Fibroblast of lung (primary cell): ENCODE measurements at regions not wholly inside any gene's neighbourhood (a gene's known extent, or its start where the extent isn't known, plus 50 kb on each side); places are given as distances from the start of the nearest gene placed in this dataset.

Source experiments
- DNase-seq, 2 donors: peaks; one replicate each; pipeline versions ENCODE4 v3.0.0 to v3.0.0-alpha.2; 2010; ENCODE audit warnings: low read depth in 2 of 2
- H2AFZ ChIP-seq: 2 replicates; pipeline ENCODE4 v1.5.1; 2012; ENCODE audit warnings: low read length, control low read depth, inconsistent platforms
- H3K27ac ChIP-seq: 2 replicates; pipeline ENCODE4 v1.5.1; 2011; ENCODE audit warnings: low read length, control low read depth; ENCODE audit not compliant: insufficient read depth
- H3K27me3 ChIP-seq: 2 replicates; pipeline ENCODE4 v1.5.1; 2011; ENCODE audit warnings: mild to moderate bottlenecking, low read length; ENCODE audit not compliant: control insufficient read depth, insufficient read depth
- H3K36me3 ChIP-seq: 2 replicates; pipeline ENCODE4 v1.5.1; 2011; ENCODE audit warnings: low read length; ENCODE audit not compliant: control insufficient read depth, insufficient read depth
- H3K4me1 ChIP-seq: 2 replicates; pipeline ENCODE4 v1.5.1; 2011; ENCODE audit warnings: low read length; ENCODE audit not compliant: control insufficient read depth, insufficient read depth; ENCODE audit errors: extremely low read depth
- H3K4me2 ChIP-seq: 2 replicates; pipeline ENCODE4 v1.5.1; 2011; ENCODE audit warnings: low read length, control low read depth; ENCODE audit not compliant: insufficient read depth; ENCODE audit errors: extremely low read depth
- H3K4me3 ChIP-seq, 4 experiments: fragments of 200-600 bp in 1 of 4; sonication (generic) in 1 of 4; replicated peaks in 1 of 4; 2 replicates each; pipeline ENCODE4 v1.5.1; 2011 to 2016; ENCODE audit warnings: low read length in 4 of 4, low read depth in 3 of 4, mild to moderate bottlenecking in 3 of 4, control low read depth in 2 of 4, inconsistent platforms in 1 of 4, mixed read lengths in 1 of 4; ENCODE audit not compliant: insufficient read depth in 1 of 4; ENCODE audit errors: control extremely low read depth in 1 of 4
- H3K79me2 ChIP-seq: 2 replicates; pipeline ENCODE4 v1.5.1; 2012; ENCODE audit warnings: mild to moderate bottlenecking, low read length, inconsistent platforms; ENCODE audit not compliant: control insufficient read depth, insufficient read depth
- H3K9ac ChIP-seq: 2 replicates; pipeline ENCODE4 v1.5.1; 2011; ENCODE audit warnings: mild to moderate bottlenecking, low read length, control low read depth; ENCODE audit not compliant: insufficient read depth
- H3K9me3 ChIP-seq: 2 replicates; pipeline ENCODE4 v1.5.1; 2012; ENCODE audit warnings: low read depth, low read length; ENCODE audit not compliant: control insufficient read depth, insufficient read depth
- H4K20me1 ChIP-seq: 2 replicates; pipeline ENCODE4 v1.5.1; 2011; ENCODE audit warnings: low read length; ENCODE audit not compliant: control insufficient read depth, insufficient read depth; ENCODE audit errors: extremely low read depth
- EZH2 ChIP-seq: IDR thresholded peaks from 2 replicates; pipeline ENCODE4 v1.5.1; 2012; ENCODE audit warnings: low read length, control low read depth, mild to moderate bottlenecking; ENCODE audit errors: missing control alignments
- TF ChIP-seq, protein P1 (sequence below), 2 donors: IDR thresholded peaks in 1 of 2; conservative IDR thresholded peaks in 1 of 2; 1 replicate in 1 of 2; 2 replicates in 1 of 2; pipeline ENCODE4 v1.5.1; 2011 to 2012; ENCODE audit warnings: low read length in 2 of 2, control low read depth in 1 of 2, inconsistent platforms in 1 of 2, low read depth in 1 of 2, mild to moderate bottlenecking in 1 of 2

DNA sequence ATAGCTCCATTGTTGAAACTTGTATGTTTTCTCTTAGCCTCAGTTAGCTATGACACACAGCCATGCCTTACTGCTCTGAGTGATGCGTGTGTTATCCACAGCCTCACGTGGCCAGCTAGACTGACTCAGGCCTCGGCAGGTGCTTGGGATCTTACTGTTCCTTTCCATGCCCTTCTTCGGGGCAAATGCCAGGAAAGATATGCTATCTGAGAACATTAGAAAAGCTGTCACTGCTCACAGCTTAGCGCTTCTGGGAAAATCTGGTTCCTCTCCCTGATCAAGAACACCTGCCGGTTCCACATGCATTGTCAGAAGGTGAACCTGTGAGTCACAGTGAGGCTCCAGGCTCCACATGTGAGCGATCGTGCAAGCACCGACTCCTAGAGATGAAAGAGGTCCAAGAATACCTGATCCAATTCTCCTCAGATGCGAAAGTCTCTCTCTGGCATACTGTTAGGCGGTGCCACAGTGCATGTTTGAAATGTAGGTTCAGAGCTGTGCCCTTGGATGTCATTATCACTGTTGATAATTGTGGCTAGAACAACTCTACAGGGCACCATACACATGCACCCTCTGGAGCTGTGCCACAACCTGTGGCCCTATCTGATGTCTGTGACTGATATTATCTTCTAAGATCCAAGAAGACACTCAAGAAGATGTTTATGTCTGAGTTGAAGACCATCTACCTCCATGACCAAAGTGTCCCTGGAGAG, 247.8 kb upstream of the IGFBP3 start:
- no peak for TF ChIP-seq EZH2
- TF ChIP-seq, protein P1, sequence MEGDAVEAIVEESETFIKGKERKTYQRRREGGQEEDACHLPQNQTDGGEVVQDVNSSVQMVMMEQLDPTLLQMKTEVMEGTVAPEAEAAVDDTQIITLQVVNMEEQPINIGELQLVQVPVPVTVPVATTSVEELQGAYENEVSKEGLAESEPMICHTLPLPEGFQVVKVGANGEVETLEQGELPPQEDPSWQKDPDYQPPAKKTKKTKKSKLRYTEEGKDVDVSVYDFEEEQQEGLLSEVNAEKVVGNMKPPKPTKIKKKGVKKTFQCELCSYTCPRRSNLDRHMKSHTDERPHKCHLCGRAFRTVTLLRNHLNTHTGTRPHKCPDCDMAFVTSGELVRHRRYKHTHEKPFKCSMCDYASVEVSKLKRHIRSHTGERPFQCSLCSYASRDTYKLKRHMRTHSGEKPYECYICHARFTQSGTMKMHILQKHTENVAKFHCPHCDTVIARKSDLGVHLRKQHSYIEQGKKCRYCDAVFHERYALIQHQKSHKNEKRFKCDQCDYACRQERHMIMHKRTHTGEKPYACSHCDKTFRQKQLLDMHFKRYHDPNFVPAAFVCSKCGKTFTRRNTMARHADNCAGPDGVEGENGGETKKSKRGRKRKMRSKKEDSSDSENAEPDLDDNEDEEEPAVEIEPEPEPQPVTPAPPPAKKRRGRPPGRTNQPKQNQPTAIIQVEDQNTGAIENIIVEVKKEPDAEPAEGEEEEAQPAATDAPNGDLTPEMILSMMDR (conservative IDR thresholded peaks at IDR 0.05 in 1 of 2, IDR thresholded peaks at IDR 0.05 in 1 of 2; ENCODE audit: low read depth in 1 of 2, low read length in 2 of 2), result no peak
- DNase-seq, result peak in 1 of 2 donors; percentile 75
- no peaks in the 10 kb centered on the region for H4K20me1 ChIP-seq
- H3K27me3 ChIP-seq, result no peaks in the 10 kb centered on the region
- no peaks in the 10 kb centered on the region for H3K9me3 ChIP-seq
- H3K36me3 ChIP-seq, result no peaks in the 10 kb centered on the region
- H3K9ac ChIP-seq, result no peak overlapping the region
- H2AFZ ChIP-seq, result no peak overlapping the region
- no peak overlapping the region for H3K4me2 ChIP-seq
- no peaks in the 10 kb centered on the region for H3K79me2 ChIP-seq
- no peak overlapping the region for H3K4me3 ChIP-seq
- H3K4me1 ChIP-seq, result no peaks in the 10 kb centered on the region
- H3K27ac ChIP-seq, result no peak overlapping the region

DNA sequence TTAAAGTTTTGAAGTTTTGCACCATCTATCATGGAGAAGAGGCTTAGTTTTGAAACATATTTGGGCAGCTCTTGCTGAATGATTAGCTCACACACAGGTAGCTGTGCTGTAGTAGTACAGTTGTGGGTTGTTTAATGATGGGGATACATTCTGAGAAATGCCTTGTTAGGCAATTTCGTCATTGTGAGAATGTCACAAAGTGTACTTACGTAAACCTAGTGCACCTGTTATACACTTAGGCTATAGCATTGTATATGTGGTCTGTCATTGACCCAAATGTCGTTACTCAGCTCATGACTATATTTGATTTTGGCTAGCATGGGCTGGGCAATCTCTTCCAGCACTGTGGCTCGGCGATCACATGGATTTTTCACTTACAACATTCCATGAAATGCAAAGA, 247.2 kb upstream of the IGFBP3 start:
- no peak overlapping the region for H3K4me3 ChIP-seq
- no peaks in the 10 kb centered on the region for H3K4me1 ChIP-seq
- no peak overlapping the region for H2AFZ ChIP-seq
- no peaks in the 10 kb centered on the region for H3K79me2 ChIP-seq
- no peaks in the 10 kb centered on the region for H3K9me3 ChIP-seq
- TF ChIP-seq, protein P1 (conservative IDR thresholded peaks at IDR 0.05 in 1 of 2, IDR thresholded peaks at IDR 0.05 in 1 of 2; ENCODE audit: low read depth in 1 of 2, low read length in 2 of 2), result no peak
- no peak for TF ChIP-seq EZH2
- H3K27me3 ChIP-seq, result no peaks in the 10 kb centered on the region
- no peak overlapping the region for H3K27ac ChIP-seq
- no peaks in the 10 kb centered on the region for H3K36me3 ChIP-seq
- H3K9ac ChIP-seq, result no peak overlapping the region
- no peak for DNase-seq
- H4K20me1 ChIP-seq, result no peaks in the 10 kb centered on the region
- H3K4me2 ChIP-seq, result no peak overlapping the region

DNA sequence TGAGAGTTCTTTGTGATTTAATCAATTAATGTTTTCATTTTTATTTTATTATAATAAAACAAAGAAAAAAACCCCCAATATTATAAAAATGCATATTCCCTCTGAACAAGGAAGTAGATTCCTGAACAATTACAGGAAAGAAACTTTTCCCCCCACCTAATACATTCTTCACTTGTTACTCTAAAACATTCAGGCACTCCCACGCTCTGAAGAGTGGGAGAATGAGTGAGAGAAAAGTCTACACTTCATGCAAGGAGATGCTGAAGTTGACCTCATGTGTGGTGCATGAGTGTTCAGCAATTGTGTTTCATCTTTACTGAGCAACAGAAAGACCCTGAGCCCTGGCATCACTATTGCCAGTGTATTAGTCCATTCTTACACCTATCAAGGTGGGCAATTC, 244.2 kb upstream of the IGFBP3 start:
- H3K9ac ChIP-seq, result no peak overlapping the region
- DNase-seq, result peak in 1 of 2 donors; percentile 92

More for the DNA sequence above, 244.2 kb upstream of the IGFBP3 start:
- H3K4me1 ChIP-seq, result no peaks in the 10 kb centered on the region
- no peak overlapping the region for H3K4me3 ChIP-seq
- no peaks in the 10 kb centered on the region for H3K9me3 ChIP-seq
- no peaks in the 10 kb centered on the region for H3K36me3 ChIP-seq
- no peak overlapping the region for H2AFZ ChIP-seq
- no peaks in the 10 kb centered on the region for H3K79me2 ChIP-seq
- H4K20me1 ChIP-seq, result no peaks in the 10 kb centered on the region
- H3K4me2 ChIP-seq, result no peak overlapping the region
- no peak for TF ChIP-seq EZH2
- TF ChIP-seq, protein P1 (conservative IDR thresholded peaks at IDR 0.05 in 1 of 2, IDR thresholded peaks at IDR 0.05 in 1 of 2; ENCODE audit: low read depth in 1 of 2, low read length in 2 of 2), result no peak
- no peaks in the 10 kb centered on the region for H3K27me3 ChIP-seq
- H3K27ac ChIP-seq, result no peak overlapping the region
